PC-3 (cell line): ENCODE measurements at regions not wholly inside any gene's neighbourhood (a gene's known extent, or its start where the extent isn't known, plus 50 kb on each side); places are given as distances from the start of the nearest gene placed in this dataset.

ENCODE experiments used
- ATAC-seq: fragments of 200-7000 bp; cut with Tn5 transposase; 2 replicates; pipeline ENCODE4 v1.9.1; 2020; ENCODE audit warnings: mild to moderate bottlenecking, moderate library complexity
- BruUV-seq: library from RNA; stranded (reverse); fragments of 400-500 nt; replicated peaks from 2 replicates; lab custom pipeline; 2021; lab: Mats Ljungman, UMichigan
- CTCF ChIA-PET: fragments of 300-600 bp; sonication (Branson Sonifier 250); formaldehyde crosslinking; loops from one replicate; lab custom pipeline; 2022; ENCODE audit warnings: antibody characterized with exemption; lab: Charles Lee
- POLR2A ChIA-PET: fragments of 300-600 bp; sonication (Branson Sonifier 250); formaldehyde crosslinking; loops from one replicate; lab custom pipeline; 2022; ENCODE audit warnings: antibody characterized with exemption; ENCODE audit not compliant: unreplicated experiment; lab: Charles Lee
- DNase-seq: peaks from one replicate; pipeline ENCODE4 v3.0.0-alpha.2; 2015
- H2AFZ ChIP-seq: fragments of 300-600 bp; sonication (generic); 2 replicates; pipeline ENCODE4 v1.6.0; 2016; ENCODE audit warnings: antibody characterized with exemption, low read length
- H3F3A ChIP-seq: fragments of 300-600 bp; sonication (generic); one replicate; pipeline ENCODE4 v1.6.0; 2017; ENCODE audit warnings: antibody characterized with exemption, low read length, control low read depth, mild to moderate bottlenecking; ENCODE audit not compliant: unreplicated experiment
- H3K27ac ChIP-seq: fragments of 300-600 bp; sonication (generic); 2 replicates; pipeline ENCODE4 v1.5.1; 2016; ENCODE audit warnings: mild to moderate bottlenecking, low read length
- H3K27me3 ChIP-seq: fragments of 300-600 bp; sonication (generic); 2 replicates; pipeline ENCODE4 v1.6.1; 2016; ENCODE audit warnings: low read length, mixed read lengths
- H3K36me3 ChIP-seq: fragments of 300-600 bp; sonication (generic); 2 replicates; pipeline ENCODE4 v1.6.1; 2016; ENCODE audit warnings: low read depth, mixed run types, low read length, mixed read lengths
- H3K4me1 ChIP-seq: fragments of 300-600 bp; sonication (generic); 2 replicates; pipeline ENCODE4 v1.5.1; 2016; ENCODE audit warnings: low read length; ENCODE audit not compliant: insufficient read depth
- H3K4me2 ChIP-seq: fragments of 300-600 bp; sonication (generic); 2 replicates; pipeline ENCODE4 v1.6.0; 2016; ENCODE audit warnings: low read length
- H3K4me3 ChIP-seq: fragments of 300-600 bp; sonication (generic); 2 replicates; pipeline ENCODE4 v1.5.1; 2016; ENCODE audit warnings: mild to moderate bottlenecking, low read length, mixed read lengths
- H3K79me2 ChIP-seq: fragments of 300-600 bp; sonication (generic); 2 replicates; pipeline ENCODE4 v1.6.1; 2017; ENCODE audit warnings: low read length, mixed read lengths
- H3K9ac ChIP-seq: fragments of 300-600 bp; sonication (generic); 2 replicates; pipeline ENCODE4 v1.6.0; 2016; ENCODE audit warnings: mild to moderate bottlenecking, low read length
- H3K9me2 ChIP-seq: fragments of 300-600 bp; sonication (generic); replicated peaks from 2 replicates; pipeline ENCODE4 v1.6.1; 2016; ENCODE audit warnings: mixed run types, low read length, mixed read lengths
- H3K9me3 ChIP-seq: fragments of 300-600 bp; sonication (generic); 2 replicates; pipeline ENCODE4 v1.6.1; 2016; ENCODE audit warnings: low read length, mixed read lengths
- H4K20me1 ChIP-seq: fragments of 300-600 bp; sonication (generic); 2 replicates; pipeline ENCODE4 v1.6.1; 2016; ENCODE audit warnings: low read length, mixed read lengths
- EZH2 ChIP-seq: fragments of 300-600 bp; sonication (generic); IDR thresholded peaks from one replicate; pipeline ENCODE4 v1.6.1; 2017; ENCODE audit warnings: antibody characterized with exemption, mild to moderate bottlenecking, low read length; ENCODE audit not compliant: unreplicated experiment
- EZH2phosphoT487 ChIP-seq: fragments of 300-600 bp; sonication (generic); IDR thresholded peaks from 2 replicates; pipeline ENCODE4 v1.6.1; 2018; ENCODE audit warnings: mild to moderate bottlenecking, antibody characterized with exemption, low read length, borderline replicate concordance
- intact Hi-C: fragments of 100-400 bp; cut with micrococcal nuclease; formaldehyde crosslinking; loops from 2 replicates; pipeline ENCODE4 v1.9.0; 2023
- TF ChIP-seq, protein P1 (sequence below): fragments of 300-600 bp; sonication (generic); conservative IDR thresholded peaks from 2 replicates; pipeline ENCODE4 v1.5.1; 2017; ENCODE audit warnings: antibody characterized with exemption, low read depth, mild to moderate bottlenecking, low read length

GRCh38 chr7:132733860-132734259 lies 157.6 kb upstream of the PLXNA4 start:
- Histone ChIP-seq H3K36me3 (no peaks in the 10 kb centered on the region), H3K4me1 (peaks cover 13% of the 10 kb centered on the region), H3K79me2 (no peaks in the 10 kb centered on the region), H4K20me1 (no peaks in the 10 kb centered on the region), H3F3A (no peaks in the 10 kb centered on the region), H3K4me2 (no peak overlapping the region), H3K9me2 (no peaks in the 10 kb centered on the region), H3K27me3 (peaks cover 5% of the 10 kb centered on the region; the same call in 1 of the 2 replicates), H3K9ac (no peak overlapping the region), H3K4me3 (no peak overlapping the region), H3K9me3 (no peaks in the 10 kb centered on the region), H2AFZ (no peak overlapping the region), H3K27ac (no peak overlapping the region)
- BruUV-seq: no TSS peak
- POLR2A ChIA-PET: no interaction called here
- ATAC-seq: no peak
- CTCF ChIA-PET: no interaction called here
- TF ChIP-seq EZH2 (no peak), EZH2phosphoT487 (no peak)
- TF ChIP-seq, protein P1, sequence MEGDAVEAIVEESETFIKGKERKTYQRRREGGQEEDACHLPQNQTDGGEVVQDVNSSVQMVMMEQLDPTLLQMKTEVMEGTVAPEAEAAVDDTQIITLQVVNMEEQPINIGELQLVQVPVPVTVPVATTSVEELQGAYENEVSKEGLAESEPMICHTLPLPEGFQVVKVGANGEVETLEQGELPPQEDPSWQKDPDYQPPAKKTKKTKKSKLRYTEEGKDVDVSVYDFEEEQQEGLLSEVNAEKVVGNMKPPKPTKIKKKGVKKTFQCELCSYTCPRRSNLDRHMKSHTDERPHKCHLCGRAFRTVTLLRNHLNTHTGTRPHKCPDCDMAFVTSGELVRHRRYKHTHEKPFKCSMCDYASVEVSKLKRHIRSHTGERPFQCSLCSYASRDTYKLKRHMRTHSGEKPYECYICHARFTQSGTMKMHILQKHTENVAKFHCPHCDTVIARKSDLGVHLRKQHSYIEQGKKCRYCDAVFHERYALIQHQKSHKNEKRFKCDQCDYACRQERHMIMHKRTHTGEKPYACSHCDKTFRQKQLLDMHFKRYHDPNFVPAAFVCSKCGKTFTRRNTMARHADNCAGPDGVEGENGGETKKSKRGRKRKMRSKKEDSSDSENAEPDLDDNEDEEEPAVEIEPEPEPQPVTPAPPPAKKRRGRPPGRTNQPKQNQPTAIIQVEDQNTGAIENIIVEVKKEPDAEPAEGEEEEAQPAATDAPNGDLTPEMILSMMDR: no peak
- intact Hi-C loops: no loop called here
- no peak for DNase-seq

DNA sequence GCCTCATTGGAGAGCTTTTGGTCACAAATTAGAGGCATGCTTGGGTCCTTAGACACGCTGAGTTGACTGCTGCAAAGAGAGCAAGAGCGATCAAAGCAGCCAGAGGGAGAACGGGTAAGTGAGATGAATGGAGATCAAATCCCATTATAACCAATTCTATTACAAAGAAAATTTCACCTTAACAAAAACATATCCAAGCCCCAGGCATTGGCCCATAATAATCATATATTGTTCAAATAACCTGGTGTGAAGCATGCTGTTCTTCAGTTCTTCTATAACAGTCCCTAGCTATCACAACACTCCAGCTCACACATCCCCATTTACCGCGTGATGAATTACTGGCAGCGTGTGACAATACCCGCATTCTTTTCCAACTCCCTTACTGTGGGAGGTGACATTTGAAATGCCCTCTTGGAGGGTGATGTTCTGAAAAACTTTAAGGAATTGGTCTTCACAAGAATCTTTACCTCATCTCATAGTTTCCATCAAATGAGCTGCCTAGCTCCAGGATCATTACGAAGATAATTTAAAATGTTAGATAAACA lies 156.1 kb upstream of the PLXNA4 start:
- Histone ChIP-seq H3K36me3 (no peaks in the 10 kb centered on the region), H2AFZ (no peak overlapping the region), H3K27me3 (peaks cover 5% of the 10 kb centered on the region; the same call in 1 of the 2 replicates), H3K4me3 (no peak overlapping the region), H3K9me3 (no peaks in the 10 kb centered on the region), H3K9me2 (no peaks in the 10 kb centered on the region), H3K9ac (no peak overlapping the region), H3K27ac (no peak overlapping the region), H3F3A (no peaks in the 10 kb centered on the region), H3K4me2 (no peak overlapping the region), H3K79me2 (no peaks in the 10 kb centered on the region), H4K20me1 (no peaks in the 10 kb centered on the region), H3K4me1 (0 out of 2 replicates have a peak, but pooled peaks cover under 1% of the 10 kb centered on the region)
- POLR2A ChIA-PET: no interaction called here
- intact Hi-C loops: no loop called here
- CTCF ChIA-PET: no interaction called here
- ATAC-seq (no peak), DNase-seq (no peak)
- BruUV-seq: no TSS peak
- TF ChIP-seq, protein P1: no peak
- no peak for TF ChIP-seq EZH2

- H3K36me3 ChIP-seq: no peaks in the 10 kb centered on the region
- no peaks in the 10 kb centered on the region for H4K20me1 ChIP-seq
- no peaks in the 10 kb centered on the region for H3K79me2 ChIP-seq
- no peaks in the 10 kb centered on the region for H3K4me1 ChIP-seq
- ChIA-PET POLR2A (no interaction called here), CTCF (no interaction called here)
- peaks cover 5% of the 10 kb centered on the region; the same call in 1 of the 2 replicates for H3K27me3 ChIP-seq
- no peak overlapping the region for H2AFZ ChIP-seq
- H3K4me2 ChIP-seq: no peak overlapping the region
- no peak overlapping the region for H3K27ac ChIP-seq
- no peaks in the 10 kb centered on the region for H3K9me2 ChIP-seq
- BruUV-seq: no TSS peak
- H3K4me3 ChIP-seq: no peak overlapping the region
- TF ChIP-seq EZH2 (no peak), EZH2phosphoT487 (no peak)
- TF ChIP-seq, protein P1: no peak
- H3K9ac ChIP-seq: no peak overlapping the region
- ATAC-seq (no peak), DNase-seq (no peak)
- intact Hi-C loops: no loop called here
- H3K9me3 ChIP-seq: no peaks in the 10 kb centered on the region
- no peaks in the 10 kb centered on the region for H3F3A ChIP-seq
These were observed 153.8 kb upstream of the PLXNA4 start for GRCh38 chr7:132730105-132730504.
